HL-60 (cell line): ENCODE measurements at regions not wholly inside any gene's neighbourhood (a gene's known extent, or its start where the extent isn't known, plus 50 kb on each side); places are given as distances from the start of the nearest gene placed in this dataset.

Experiments
- DNase-seq, 2 experiments: peaks; one replicate each; pipeline ENCODE4 v3.0.0-alpha.2; 2010 to 2020; ENCODE audit warnings: low read depth in 1 of 2, low spot score in 1 of 2
- H3K27ac ChIP-seq: fragments of 250-450 bp; sonication (Bioruptor Pico); replicated peaks from 2 replicates; pipeline ENCODE4 v1.5.1; 2020; ENCODE audit warnings: mild to moderate bottlenecking, moderate library complexity
- H3K27me3 ChIP-seq: fragments of 250-450 bp; sonication (Bioruptor Pico); 2 replicates; pipeline ENCODE4 v1.5.1; 2021; ENCODE audit warnings: mild to moderate bottlenecking, moderate library complexity; ENCODE audit not compliant: insufficient read depth, poor library complexity, severe bottlenecking
- H3K4me3 ChIP-seq: replicated peaks from 2 replicates; pipeline ENCODE4 v1.5.1; 2011; ENCODE audit warnings: mild to moderate bottlenecking, control low read depth, low read length; ENCODE audit not compliant: insufficient read depth
- CTCF ChIP-seq: IDR thresholded peaks from one replicate; pipeline ENCODE4 v1.5.1; 2011; ENCODE audit warnings: low read length, control low read depth, inconsistent platforms; ENCODE audit not compliant: insufficient read depth
- GABPA ChIP-seq: IDR thresholded peaks from 2 replicates; pipeline ENCODE4 v1.6.1; 2012; ENCODE audit warnings: low read depth
- POLR2AphosphoS5 ChIP-seq: IDR thresholded peaks from 2 replicates; pipeline ENCODE4 v1.6.1; 2012; ENCODE audit warnings: low read depth
- REST ChIP-seq: IDR thresholded peaks from 2 replicates; pipeline ENCODE4 v1.6.1; 2012; ENCODE audit warnings: low read depth; ENCODE audit not compliant: insufficient replicate concordance
- SPI1 ChIP-seq: IDR thresholded peaks from 2 replicates; pipeline ENCODE4 v1.6.1; 2012; ENCODE audit warnings: low read depth, mild to moderate bottlenecking, borderline replicate concordance

GRCh38 chr13:109859898-109860297, 73.5 kb upstream of the IRS2 start:
- no peak overlapping the region for H3K27ac ChIP-seq
- H3K27me3 ChIP-seq = peaks cover 17% of the 10 kb centered on the region
- TF ChIP-seq POLR2AphosphoS5 (no peak), SPI1 (peak; percentile 5; the same call in 1 of the 2 replicates)
- DNase-seq = no peak
- H3K4me3 ChIP-seq = no peak overlapping the region

- Histone ChIP-seq H3K27me3 (peaks cover 20% of the 10 kb centered on the region), H3K4me3 (no peak overlapping the region), H3K27ac (no peak overlapping the region)
- no peak for TF ChIP-seq REST
- TF ChIP-seq GABPA = no peak
- TF ChIP-seq CTCF = no peak
- no peak for TF ChIP-seq SPI1
- no peak for TF ChIP-seq POLR2AphosphoS5
- no peak for DNase-seq
These were observed 72.9 kb upstream of the IRS2 start for GRCh38 chr13:109859216-109859835.

GRCh38 chr13:109858319-109858718, 71.9 kb upstream of the IRS2 start:
- Histone ChIP-seq H3K27ac (no peak overlapping the region), H3K4me3 (no peak overlapping the region), H3K27me3 (peaks cover 17% of the 10 kb centered on the region)
- TF ChIP-seq SPI1 = no peak
- TF ChIP-seq CTCF = no peak
- no peak for TF ChIP-seq REST
- TF ChIP-seq GABPA = no peak
- no peak for TF ChIP-seq POLR2AphosphoS5
- DNase-seq = no peak

GRCh38 chr13:109857803-109858202, 71.4 kb upstream of the IRS2 start:
- DNase-seq = no peak
- TF ChIP-seq POLR2AphosphoS5 = no peak
- TF ChIP-seq REST = no peak
- TF ChIP-seq CTCF = no peak
- no peak for TF ChIP-seq SPI1
- TF ChIP-seq GABPA = no peak
- Histone ChIP-seq H3K4me3 (no peak overlapping the region), H3K27me3 (peaks cover 17% of the 10 kb centered on the region), H3K27ac (no peak overlapping the region)
